H1 (cell line): ENCODE measurements at regions not wholly inside any gene's neighbourhood (a gene's known extent, or its start where the extent isn't known, plus 50 kb on each side); places are given as distances from the start of the nearest gene placed in this dataset.

Experiments used
- ASH2L ChIP-seq: fragments of 200-600, 300-600 bp; sonication (generic); IDR thresholded peaks from one replicate; pipeline ENCODE4 v1.7.1; 2017; ENCODE audit warnings: low read length
- BCL11A ChIP-seq, 2 experiments: IDR thresholded peaks; one replicate each; pipeline ENCODE4 v1.6.1; 2011; ENCODE audit warnings: low read depth in 2 of 2, low read length in 2 of 2, mild to moderate bottlenecking in 2 of 2
- EP300 ChIP-seq, 2 experiments: IDR thresholded peaks; 1 replicate in 1 of 2; 2 replicates in 1 of 2; pipeline ENCODE4 v1.6.1; 2011 to 2012; ENCODE audit warnings: low read depth in 2 of 2, low read length in 2 of 2, mild to moderate bottlenecking in 2 of 2, borderline replicate concordance in 1 of 2, inconsistent platforms in 1 of 2, moderate library complexity in 1 of 2
- KDM5A ChIP-seq: fragments of 200-600 bp; IDR thresholded peaks from 2 replicates; pipeline ENCODE4 v1.7.1; 2012; ENCODE audit warnings: mild to moderate bottlenecking, low read length, inconsistent platforms, mixed read lengths
- POLR2A ChIP-seq, 2 experiments: IDR thresholded peaks; 1 replicate in 1 of 2; 2 replicates in 1 of 2; pipeline ENCODE4 v1.6.1; 2011; ENCODE audit warnings: low read depth in 2 of 2, low read length in 2 of 2, mild to moderate bottlenecking in 2 of 2; ENCODE audit errors: control extremely low read depth in 1 of 2
- TF ChIP-seq, protein P1 (sequence below): fragments of 300-600 bp; sonication (generic); IDR thresholded peaks from 2 replicates; pipeline ENCODE4 v1.7.1; 2012; ENCODE audit warnings: low read length, moderate library complexity, mild to moderate bottlenecking, inconsistent platforms; ENCODE audit not compliant: insufficient replicate concordance
- TF ChIP-seq, protein P2 (sequence below): IDR thresholded peaks from 2 replicates; pipeline ENCODE4 v1.6.1; 2012; ENCODE audit warnings: low read length, inconsistent platforms

- TF ChIP-seq, protein P1, sequence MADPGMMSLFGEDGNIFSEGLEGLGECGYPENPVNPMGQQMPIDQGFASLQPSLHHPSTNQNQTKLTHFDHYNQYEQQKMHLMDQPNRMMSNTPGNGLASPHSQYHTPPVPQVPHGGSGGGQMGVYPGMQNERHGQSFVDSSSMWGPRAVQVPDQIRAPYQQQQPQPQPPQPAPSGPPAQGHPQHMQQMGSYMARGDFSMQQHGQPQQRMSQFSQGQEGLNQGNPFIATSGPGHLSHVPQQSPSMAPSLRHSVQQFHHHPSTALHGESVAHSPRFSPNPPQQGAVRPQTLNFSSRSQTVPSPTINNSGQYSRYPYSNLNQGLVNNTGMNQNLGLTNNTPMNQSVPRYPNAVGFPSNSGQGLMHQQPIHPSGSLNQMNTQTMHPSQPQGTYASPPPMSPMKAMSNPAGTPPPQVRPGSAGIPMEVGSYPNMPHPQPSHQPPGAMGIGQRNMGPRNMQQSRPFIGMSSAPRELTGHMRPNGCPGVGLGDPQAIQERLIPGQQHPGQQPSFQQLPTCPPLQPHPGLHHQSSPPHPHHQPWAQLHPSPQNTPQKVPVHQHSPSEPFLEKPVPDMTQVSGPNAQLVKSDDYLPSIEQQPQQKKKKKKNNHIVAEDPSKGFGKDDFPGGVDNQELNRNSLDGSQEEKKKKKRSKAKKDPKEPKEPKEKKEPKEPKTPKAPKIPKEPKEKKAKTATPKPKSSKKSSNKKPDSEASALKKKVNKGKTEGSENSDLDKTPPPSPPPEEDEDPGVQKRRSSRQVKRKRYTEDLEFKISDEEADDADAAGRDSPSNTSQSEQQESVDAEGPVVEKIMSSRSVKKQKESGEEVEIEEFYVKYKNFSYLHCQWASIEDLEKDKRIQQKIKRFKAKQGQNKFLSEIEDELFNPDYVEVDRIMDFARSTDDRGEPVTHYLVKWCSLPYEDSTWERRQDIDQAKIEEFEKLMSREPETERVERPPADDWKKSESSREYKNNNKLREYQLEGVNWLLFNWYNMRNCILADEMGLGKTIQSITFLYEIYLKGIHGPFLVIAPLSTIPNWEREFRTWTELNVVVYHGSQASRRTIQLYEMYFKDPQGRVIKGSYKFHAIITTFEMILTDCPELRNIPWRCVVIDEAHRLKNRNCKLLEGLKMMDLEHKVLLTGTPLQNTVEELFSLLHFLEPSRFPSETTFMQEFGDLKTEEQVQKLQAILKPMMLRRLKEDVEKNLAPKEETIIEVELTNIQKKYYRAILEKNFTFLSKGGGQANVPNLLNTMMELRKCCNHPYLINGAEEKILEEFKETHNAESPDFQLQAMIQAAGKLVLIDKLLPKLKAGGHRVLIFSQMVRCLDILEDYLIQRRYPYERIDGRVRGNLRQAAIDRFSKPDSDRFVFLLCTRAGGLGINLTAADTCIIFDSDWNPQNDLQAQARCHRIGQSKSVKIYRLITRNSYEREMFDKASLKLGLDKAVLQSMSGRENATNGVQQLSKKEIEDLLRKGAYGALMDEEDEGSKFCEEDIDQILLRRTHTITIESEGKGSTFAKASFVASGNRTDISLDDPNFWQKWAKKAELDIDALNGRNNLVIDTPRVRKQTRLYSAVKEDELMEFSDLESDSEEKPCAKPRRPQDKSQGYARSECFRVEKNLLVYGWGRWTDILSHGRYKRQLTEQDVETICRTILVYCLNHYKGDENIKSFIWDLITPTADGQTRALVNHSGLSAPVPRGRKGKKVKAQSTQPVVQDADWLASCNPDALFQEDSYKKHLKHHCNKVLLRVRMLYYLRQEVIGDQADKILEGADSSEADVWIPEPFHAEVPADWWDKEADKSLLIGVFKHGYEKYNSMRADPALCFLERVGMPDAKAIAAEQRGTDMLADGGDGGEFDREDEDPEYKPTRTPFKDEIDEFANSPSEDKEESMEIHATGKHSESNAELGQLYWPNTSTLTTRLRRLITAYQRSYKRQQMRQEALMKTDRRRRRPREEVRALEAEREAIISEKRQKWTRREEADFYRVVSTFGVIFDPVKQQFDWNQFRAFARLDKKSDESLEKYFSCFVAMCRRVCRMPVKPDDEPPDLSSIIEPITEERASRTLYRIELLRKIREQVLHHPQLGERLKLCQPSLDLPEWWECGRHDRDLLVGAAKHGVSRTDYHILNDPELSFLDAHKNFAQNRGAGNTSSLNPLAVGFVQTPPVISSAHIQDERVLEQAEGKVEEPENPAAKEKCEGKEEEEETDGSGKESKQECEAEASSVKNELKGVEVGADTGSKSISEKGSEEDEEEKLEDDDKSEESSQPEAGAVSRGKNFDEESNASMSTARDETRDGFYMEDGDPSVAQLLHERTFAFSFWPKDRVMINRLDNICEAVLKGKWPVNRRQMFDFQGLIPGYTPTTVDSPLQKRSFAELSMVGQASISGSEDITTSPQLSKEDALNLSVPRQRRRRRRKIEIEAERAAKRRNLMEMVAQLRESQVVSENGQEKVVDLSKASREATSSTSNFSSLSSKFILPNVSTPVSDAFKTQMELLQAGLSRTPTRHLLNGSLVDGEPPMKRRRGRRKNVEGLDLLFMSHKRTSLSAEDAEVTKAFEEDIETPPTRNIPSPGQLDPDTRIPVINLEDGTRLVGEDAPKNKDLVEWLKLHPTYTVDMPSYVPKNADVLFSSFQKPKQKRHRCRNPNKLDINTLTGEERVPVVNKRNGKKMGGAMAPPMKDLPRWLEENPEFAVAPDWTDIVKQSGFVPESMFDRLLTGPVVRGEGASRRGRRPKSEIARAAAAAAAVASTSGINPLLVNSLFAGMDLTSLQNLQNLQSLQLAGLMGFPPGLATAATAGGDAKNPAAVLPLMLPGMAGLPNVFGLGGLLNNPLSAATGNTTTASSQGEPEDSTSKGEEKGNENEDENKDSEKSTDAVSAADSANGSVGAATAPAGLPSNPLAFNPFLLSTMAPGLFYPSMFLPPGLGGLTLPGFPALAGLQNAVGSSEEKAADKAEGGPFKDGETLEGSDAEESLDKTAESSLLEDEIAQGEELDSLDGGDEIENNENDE = no peak
- TF ChIP-seq, protein P2, sequence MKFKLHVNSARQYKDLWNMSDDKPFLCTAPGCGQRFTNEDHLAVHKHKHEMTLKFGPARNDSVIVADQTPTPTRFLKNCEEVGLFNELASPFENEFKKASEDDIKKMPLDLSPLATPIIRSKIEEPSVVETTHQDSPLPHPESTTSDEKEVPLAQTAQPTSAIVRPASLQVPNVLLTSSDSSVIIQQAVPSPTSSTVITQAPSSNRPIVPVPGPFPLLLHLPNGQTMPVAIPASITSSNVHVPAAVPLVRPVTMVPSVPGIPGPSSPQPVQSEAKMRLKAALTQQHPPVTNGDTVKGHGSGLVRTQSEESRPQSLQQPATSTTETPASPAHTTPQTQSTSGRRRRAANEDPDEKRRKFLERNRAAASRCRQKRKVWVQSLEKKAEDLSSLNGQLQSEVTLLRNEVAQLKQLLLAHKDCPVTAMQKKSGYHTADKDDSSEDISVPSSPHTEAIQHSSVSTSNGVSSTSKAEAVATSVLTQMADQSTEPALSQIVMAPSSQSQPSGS = no peak
- TF ChIP-seq EP300 (IDR thresholded peaks at IDR 0.05; ENCODE audit: borderline replicate concordance in 1 of 2, low read depth in 2 of 2, low read length in 2 of 2) = no peak
- TF ChIP-seq KDM5A = no peak
- TF ChIP-seq ASH2L = no peak
- TF ChIP-seq POLR2A (IDR thresholded peaks at IDR 0.05; ENCODE audit: control extremely low read depth in 1 of 2, low read depth in 2 of 2, low read length in 2 of 2) = no peak
- no peak for TF ChIP-seq BCL11A (IDR thresholded peaks at IDR 0.05; ENCODE audit: low read depth in 2 of 2, low read length in 2 of 2)
Measured at GRCh38 chr11:115700496-115700895, 196.3 kb upstream of the CADM1 start (continued).
